ENCODE measurements at regions not wholly inside any gene's neighbourhood (a gene's known extent, or its start where the extent isn't known, plus 50 kb on each side); places are given as distances from the start of the nearest gene placed in this dataset.

- TF ChIP-seq CTCF (IDR thresholded peaks at IDR 0.05 in 4 of 5, conservative IDR thresholded peaks at IDR 0.05 in 1 of 5) (no peak), POLR2A (IDR thresholded peaks at IDR 0.05) (no peak)
Observed at GRCh38 chr16:59168461-59169114, 434.5 kb upstream of the GOT2 start.
